GM20431 (cell line): ENCODE measurements at regions not wholly inside any gene's neighbourhood (a gene's known extent, or its start where the extent isn't known, plus 50 kb on each side); places are given as distances from the start of the nearest gene placed in this dataset.
"Not testable (repeated sequence)": the region's sequence is repeated elsewhere in the genome, so short reads cannot be mapped to it uniquely, and the experiment has no call there.

Experiments used
- in situ Hi-C: fragments of 300-500 bp; cut with MseI, MboI; formaldehyde crosslinking; loops from one replicate; pipeline ENCODE4 v1.15.0; 2020; ENCODE audit warnings: low sequenced_read_pairs; ENCODE audit not compliant: unreplicated experiment

- in situ Hi-C loops: no loop called here
Measured at GRCh38 chr1:58964880-58965279, 181.0 kb upstream of the JUN start.

- in situ Hi-C loops: no loop called here
Measured at GRCh38 chr1:58966103-58966916, 182.5 kb upstream of the JUN start.

- in situ Hi-C loops: no loop called here
Measured at GRCh38 chr1:58966917-58967740, 183.3 kb upstream of the JUN start.

DNA sequence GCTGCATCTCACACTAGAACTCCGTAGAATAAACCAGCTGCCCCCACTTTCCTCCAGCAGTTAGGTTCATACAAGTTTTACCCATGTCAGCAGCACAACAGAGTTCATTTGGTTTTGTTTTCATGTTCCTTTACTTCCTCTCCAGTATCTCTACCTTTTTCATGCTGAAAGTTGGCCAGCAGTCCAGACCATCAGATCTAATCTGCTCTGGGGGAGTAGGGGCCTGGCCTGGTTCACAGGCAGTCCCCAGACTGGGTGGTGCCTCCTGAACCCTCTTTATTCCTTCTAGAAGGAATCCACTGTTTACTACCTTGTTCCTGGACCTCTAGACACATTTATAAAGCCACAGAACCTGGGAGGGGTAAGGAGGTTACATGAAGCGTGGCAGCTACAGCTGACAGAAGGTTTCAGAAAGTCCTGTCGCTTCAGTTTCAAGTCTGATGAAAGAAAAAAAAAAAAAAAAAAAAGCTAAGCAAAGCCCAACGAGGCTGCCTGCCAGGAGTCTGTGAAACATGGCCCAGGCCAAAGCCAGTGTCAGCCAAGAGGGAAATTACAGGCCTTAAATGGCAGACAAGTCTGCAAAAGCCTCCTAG lies 184.6 kb upstream of the JUN start:
- in situ Hi-C loops: no loop called here

DNA sequence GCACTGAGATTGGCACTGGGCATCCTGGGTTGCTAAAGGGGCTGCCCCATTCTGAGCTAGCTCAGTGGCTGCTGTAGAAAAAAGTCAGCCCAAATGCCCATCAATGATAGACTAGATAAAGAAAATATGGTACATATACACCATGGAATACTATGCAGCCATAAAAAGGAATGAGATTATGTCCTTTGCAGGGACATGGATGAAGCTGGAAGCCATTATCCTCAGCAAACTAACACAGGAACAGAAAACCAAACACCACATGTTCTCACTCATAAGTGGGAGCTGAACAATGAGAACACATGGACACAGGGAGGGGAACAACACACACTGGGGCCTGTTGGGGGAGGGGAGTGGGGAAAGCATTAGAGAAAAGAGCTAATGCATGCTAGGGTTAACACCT lies 185.3 kb upstream of the JUN start:
- in situ Hi-C loops: not testable (repeated sequence)

- in situ Hi-C loops: no loop called here
Measured at GRCh38 chr1:58971629-58972140, 187.8 kb upstream of the JUN start.

DNA sequence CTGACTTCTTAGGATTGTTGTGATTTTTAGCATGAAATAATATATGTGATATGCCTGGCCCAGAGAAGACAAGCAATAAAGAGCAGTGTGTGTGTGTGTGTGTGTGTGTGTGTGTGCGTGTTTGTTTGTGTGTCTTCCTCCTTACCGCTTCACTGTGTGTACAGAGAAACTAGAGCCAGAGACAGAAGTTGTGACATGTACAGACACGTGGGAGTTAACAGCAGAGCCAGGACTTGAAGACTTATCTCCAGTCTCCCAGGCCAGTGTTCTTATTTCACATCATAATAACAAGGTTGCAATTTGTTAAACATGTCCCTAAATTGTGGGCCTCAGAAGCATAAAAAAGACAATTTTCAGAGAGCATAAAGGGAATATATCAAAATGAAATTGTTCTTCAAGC lies 192.0 kb upstream of the JUN start:
- in situ Hi-C loops: no loop called here

DNA sequence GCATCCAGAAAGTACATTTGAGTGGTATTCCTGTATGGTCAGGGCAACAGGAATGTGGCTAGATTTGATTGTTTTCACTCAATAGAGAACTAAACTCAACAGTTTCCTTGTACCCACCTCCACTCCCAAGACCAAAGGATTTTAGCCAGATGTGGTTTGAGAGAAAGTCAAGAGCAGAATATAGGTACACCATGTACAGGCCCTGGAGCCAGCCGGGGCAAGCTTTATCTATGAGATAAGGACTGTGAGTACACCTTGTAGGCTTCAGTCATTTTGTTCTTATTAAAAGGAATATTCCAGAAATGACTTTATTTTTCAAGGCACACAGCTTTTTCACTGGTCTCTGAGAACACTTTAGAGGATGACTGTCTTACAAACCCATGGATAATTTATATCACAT lies 192.4 kb upstream of the JUN start:
- in situ Hi-C loops: no loop called here

DNA sequence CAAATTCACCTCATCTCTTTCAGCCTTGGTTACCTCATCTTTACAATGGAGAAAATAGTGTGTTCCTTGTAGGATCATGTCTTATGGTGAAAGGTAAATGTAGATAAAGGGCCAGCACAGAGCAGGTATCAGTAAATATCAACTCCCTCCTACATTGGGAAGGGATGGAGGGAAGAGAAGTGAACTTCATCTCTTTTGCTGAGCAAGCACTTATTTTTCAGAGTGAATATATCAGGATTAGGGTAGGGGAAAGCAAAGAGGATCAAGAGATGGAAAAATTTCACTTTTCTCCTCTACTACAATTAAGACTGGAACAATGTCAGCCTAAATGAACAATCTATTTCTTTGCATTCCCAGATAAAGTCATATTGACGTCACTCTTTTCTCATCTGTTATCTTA lies 193.8 kb upstream of the JUN start:
- in situ Hi-C loops: no loop called here

GRCh38 chr1:58978096-58978495 lies 194.2 kb upstream of the JUN start:
- in situ Hi-C loops: no loop called here

GRCh38 chr1:58979086-58979485 lies 195.2 kb upstream of the JUN start:
- in situ Hi-C loops: no loop called here

- in situ Hi-C loops: no loop called here
Measured at GRCh38 chr1:58979677-58980076, 195.8 kb upstream of the JUN start.

DNA sequence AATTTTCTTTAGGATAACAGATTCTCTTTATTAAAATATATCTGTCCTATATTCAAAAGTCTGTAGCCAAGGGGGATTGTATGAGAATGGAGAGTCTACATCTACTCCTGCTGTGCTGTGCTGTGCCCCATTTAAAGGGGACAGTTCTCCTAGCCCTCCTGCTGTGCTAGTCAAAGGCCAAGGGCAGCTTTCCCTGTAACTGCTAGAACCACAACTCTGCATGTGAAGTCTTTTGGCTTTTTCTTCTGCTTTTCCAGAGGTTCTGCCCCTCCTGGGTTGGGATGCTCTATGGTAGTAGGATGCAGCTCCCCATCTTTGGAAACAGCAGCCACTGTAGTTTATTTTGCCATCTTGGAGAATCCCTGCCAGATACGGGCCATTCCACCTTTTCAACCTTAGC lies 197.5 kb upstream of the JUN start:
- in situ Hi-C loops: no loop called here

DNA sequence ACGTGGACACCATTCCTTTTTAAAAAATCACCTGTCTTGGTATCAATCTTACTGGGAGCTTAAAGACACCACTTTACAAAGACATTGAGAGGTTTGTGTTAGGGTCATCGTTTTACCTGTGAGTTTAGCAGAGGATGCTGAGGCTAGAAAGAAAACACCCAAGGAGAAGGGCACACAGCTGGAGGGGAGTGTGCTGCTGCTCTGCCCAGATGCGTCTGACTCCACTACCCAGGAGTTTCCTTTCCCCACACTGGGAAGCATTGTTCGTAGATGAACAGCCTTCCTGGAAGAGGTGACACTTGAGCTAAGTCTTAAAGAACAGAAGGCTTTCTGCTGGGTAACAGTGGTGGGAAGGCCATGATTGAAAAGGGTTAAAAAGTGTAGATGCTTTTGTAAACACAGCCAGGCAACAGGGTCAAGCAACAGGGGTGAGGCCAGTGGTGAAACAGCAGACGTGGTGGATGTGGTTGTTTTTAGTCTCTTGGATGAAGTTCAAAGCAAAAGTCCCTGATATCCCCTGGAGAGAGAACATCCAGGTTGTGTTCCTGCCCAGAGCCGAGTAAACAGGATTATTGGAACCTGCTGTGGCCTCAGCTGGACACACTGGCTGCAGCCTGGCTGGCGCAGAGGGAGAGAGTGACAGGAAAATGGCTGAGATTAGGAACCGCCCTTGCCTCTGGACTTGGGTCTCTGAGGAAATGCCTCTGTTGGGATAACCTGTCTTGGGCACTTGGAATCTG lies 198.6 kb upstream of the JUN start:
- in situ Hi-C loops: no loop called here

- in situ Hi-C loops: no loop called here
Measured at GRCh38 chr1:58983162-58983561, 199.3 kb upstream of the JUN start.

GRCh38 chr1:58983633-58984245 lies 199.9 kb upstream of the JUN start:
- in situ Hi-C loops: no loop called here

- in situ Hi-C loops: no loop called here
Measured at GRCh38 chr1:58986996-58987767, 203.3 kb upstream of the JUN start.

DNA sequence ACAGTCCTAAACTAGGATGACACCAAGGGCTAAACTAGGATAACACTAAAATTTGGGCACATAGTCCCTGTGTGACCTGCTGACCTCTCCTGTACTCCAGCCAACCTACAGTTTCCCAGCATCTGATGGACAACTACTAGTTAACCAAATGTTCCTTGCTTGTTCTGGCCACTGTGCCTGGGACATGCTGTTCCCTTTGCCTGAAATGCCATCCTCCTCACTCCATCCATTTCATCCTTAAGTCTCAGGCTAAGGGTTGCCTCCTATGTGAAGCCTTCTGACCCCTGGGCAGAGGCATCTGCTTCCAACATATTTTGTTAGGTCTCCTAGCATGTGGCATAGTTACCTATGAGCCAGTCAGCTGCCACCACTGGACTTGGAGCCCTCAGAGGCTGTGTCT lies 204.9 kb upstream of the JUN start:
- in situ Hi-C loops: no loop called here

DNA sequence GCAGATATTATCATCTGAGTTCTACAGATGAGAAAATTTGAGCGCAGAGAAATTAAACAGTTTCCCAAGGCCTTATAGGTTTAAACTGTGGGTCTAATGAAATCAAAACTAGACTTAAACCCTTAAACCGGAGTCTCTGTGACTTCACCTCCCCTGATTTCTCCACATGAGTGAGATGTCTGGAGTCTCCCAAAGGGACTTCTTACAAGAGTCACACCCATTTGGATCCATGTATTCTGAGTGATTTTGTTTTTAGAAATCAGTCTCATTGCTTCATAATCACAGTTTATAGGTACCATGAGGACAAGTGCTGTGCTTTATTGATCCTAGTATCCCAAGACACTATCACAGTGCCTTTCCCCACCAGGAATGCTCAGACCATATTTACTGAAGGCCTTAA lies 206.0 kb upstream of the JUN start:
- in situ Hi-C loops: no loop called here
